GDM1 (cell line): ENCODE measurements at regions not wholly inside any gene's neighbourhood (a gene's known extent, or its start where the extent isn't known, plus 50 kb on each side); places are given as distances from the start of the nearest gene placed in this dataset.
"Not testable (repeated sequence)": the region's sequence is repeated elsewhere in the genome, so short reads cannot be mapped to it uniquely, and the experiment has no call there.

Experiments
- DNase-seq: peaks from one replicate; lab custom pipeline; 2025; lab: John Stamatoyannopoulos, UW

DNA sequence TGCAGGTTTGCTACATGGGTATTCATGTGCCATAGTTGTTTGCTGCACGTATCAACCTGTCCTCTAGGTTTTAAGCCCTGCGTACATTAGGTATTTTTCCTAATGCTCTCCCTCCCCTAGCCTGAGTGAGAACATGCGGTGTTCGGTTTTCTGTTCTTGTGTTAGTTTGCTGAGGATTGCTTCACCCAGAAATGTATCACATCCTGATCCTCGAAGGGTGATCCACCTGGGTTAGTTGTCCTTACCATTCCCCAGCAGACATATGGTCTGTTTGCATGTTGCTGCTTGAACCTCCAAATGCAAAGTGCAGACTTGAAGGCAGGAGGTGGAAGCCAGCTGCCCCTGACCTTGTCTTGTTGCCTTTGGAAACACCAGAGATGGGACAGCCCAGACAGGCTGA is 161.5 kb upstream of the WDR1 start:
- DNase-seq, result no peak

- DNase-seq, result no peak
These were observed 159.6 kb upstream of the WDR1 start for GRCh38 chr4:10276152-10276551.

GRCh38 chr4:10275696-10276095 is 159.1 kb upstream of the WDR1 start:
- DNase-seq, result no peak

- DNase-seq, result no peak
These were observed 156.4 kb upstream of the WDR1 start for GRCh38 chr4:10273030-10273429.

DNA sequence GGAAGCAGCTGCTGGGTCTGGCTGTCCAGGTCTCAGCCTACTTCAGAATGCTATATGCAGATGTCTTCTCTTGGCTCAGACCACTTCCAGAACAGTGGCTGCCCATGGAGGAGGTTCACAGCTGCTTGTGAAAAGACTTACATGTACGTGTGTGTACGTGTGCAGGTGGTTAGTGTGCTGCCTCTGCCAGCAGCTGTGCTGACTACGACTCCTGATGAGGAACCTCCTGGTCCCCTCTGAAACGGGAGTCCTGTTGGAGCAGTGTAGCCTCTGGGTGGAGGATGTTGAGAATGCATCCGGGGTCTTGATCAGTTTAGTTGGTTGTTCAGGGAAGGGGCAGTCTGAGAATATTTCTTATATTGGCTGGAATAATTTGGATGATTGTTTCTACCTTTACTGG is 155.9 kb upstream of the WDR1 start:
- no peak for DNase-seq

- DNase-seq, result no peak
These were observed 150.5 kb upstream of the WDR1 start for GRCh38 chr4:10267066-10267465.

GRCh38 chr4:10260777-10261176 is 144.2 kb upstream of the WDR1 start:
- DNase-seq, result no peak

DNA sequence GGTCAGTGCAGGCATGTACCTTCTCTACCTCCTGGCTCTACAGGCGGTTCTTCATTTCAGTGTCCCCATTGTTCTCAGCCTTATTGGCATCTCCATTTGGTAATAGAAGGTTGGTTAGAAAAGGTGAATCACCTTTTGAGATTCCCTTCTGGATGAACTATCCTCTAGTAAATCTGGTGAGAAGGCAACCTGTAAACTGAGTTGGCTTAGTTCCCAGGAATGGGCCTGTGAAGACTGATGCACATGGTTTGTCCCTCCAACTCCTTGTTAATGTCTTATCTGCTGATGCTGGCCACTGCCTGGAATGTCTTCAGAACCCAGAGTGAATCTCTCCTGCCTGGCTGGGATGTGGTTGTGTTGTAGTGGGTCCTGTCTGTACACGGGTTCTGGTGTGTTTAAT is 143.4 kb upstream of the WDR1 start:
- no peak for DNase-seq

DNA sequence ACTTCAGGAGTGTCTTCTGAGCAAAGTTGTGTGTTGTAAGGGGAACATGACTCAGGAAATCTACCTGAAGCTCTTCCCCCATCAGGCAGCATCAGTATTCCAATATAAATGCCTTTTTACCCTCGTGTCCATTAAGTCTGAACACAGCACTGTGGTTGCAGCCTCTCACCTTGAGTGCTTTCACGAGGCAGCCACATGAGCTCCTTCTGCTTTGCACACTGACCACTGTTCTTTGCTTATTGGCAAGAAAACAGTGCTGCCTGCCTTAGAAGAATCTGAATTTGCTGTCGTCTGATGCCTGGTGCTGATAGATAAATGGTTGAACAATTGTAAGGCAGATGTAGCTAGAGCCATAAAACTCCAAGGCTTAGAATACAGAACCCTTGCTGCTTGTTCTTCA is 139.6 kb upstream of the WDR1 start:
- DNase-seq, result no peak

GRCh38 chr4:10253765-10254164 is 137.2 kb upstream of the WDR1 start:
- no peak for DNase-seq

GRCh38 chr4:10245751-10246150 is 129.2 kb upstream of the WDR1 start:
- no peak for DNase-seq

- DNase-seq, result no peak
These were observed 127.3 kb upstream of the WDR1 start for GRCh38 chr4:10243856-10244255.

DNA sequence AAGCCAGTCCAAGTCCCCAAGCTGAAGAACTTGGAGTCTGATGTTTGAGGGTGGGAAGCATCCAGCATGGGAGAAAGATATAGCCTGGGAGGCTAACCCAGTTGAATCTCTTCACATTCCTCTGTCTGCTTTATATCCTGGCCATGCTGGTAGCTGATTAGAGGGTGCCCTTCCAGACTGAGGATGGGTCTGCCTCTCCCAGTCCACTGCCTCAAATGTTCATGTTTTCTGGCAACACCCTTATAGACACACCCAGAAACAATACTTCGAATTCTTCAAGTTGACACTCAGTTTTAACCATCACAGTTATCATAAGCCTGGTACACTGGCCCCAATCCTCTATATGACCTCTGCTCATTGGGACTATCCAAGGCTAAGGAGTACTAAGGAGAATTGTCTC is 124.1 kb upstream of the WDR1 start:
- no peak for DNase-seq

DNA sequence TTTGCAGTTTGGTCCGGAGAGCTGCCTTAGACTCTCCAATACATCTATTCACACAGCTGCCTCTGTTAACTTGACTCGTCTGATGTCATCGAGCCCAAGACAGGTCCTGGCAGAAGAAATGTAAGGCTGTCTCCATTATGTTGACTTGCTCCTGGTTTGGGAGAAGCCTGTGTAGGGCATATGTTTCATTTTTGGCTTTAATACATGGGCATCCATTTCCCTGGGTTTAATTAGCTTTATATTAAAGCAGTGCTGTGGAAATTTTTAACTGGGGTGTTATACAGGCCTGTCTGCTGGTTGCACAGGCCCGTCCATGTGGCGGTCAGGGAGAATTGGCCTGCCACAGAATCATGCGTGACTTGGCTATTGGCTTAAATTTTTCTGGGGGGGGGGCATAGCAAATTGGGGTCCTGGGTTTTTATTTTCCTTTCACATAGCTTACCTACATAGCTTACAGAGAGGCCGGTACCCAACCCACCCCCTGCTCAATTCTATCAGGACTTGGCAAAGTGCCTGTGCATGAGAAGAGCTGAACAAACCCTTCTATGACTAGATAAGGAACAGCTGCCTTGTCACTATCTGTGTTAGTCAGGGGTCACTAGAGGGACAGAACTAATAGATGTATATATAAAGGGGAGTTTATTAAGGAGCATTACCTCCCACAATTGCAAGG is 123.5 kb upstream of the WDR1 start:
- no peak for DNase-seq

DNA sequence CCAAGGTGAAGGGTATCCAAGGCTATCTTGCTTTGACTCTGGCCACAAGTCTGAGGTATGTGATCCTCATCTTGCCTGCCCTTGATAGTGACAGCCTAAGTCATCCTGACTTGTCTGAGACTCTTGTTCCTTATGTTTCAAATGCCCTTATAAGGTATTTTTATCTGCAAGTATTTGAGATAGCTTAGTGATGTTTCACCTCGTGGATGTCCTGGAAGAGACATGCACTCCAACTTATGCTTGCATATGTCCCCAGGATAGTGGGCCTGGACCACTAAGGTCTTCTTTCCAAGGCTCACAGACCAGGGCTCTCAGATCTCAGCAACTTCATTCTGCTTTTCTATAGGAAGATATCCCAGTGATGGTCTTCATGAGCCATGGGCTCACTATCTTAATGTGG is 120.5 kb upstream of the WDR1 start:
- no peak for DNase-seq

GRCh38 chr4:10232114-10232513 is 115.5 kb upstream of the WDR1 start:
- DNase-seq, result no peak

- DNase-seq, result no peak
These were observed 110.2 kb upstream of the WDR1 start for GRCh38 chr4:10226756-10227155.

GRCh38 chr4:10225096-10225495 is 108.5 kb upstream of the WDR1 start:
- DNase-seq, result no peak

DNA sequence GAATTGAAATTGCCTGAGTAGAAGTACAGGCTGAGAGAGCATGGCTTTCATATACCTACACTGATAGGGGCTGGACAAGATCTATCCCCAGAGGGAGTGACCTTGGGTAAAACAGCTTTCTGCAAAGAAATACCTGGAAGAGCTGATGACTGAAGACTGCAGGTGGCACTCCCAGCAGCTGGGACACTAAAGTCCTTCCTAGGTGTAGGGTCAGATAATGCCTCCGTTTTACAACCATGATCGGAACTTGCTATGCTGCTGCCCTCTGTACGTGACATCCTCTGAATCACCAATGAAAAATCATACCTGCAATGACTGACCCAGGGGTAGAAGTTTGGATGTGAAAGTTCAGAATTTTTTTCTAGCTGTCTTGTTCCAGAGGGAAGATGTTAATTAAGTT is 107.2 kb upstream of the WDR1 start:
- DNase-seq, result no peak

DNA sequence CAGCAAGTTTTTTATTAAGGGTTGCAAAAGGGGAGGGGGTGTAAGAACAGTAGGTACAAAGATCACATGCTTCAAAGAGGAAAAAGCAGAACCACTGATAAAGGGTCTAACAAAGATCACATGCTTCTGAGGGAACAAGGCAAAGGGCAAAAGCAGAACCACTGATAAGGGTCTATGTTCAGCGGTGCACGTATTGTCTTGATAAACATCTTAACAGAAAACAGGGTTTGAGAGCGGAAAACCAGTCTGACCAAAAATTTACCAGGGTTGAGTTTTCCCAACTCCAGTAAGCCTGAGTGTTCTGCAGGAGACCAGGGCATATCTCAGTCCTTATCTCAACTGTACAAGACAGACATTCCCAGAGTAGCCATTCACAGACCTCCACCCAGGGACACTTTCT is 96.9 kb upstream of the WDR1 start:
- DNase-seq, result not testable (repeated sequence)

GRCh38 chr4:10212901-10213300 is 96.3 kb upstream of the WDR1 start:
- DNase-seq, result no peak

- DNase-seq, result no peak
These were observed 95.8 kb upstream of the WDR1 start for GRCh38 chr4:10212400-10212799.

- no peak for DNase-seq
These were observed 90.5 kb upstream of the WDR1 start for GRCh38 chr4:10207116-10207515.

- no peak for DNase-seq
These were observed 88.6 kb upstream of the WDR1 start for GRCh38 chr4:10205223-10205622.
